ENCODE measurements at regions not wholly inside any gene's neighbourhood (a gene's known extent, or its start where the extent isn't known, plus 50 kb on each side); places are given as distances from the start of the nearest gene placed in this dataset.

DNA sequence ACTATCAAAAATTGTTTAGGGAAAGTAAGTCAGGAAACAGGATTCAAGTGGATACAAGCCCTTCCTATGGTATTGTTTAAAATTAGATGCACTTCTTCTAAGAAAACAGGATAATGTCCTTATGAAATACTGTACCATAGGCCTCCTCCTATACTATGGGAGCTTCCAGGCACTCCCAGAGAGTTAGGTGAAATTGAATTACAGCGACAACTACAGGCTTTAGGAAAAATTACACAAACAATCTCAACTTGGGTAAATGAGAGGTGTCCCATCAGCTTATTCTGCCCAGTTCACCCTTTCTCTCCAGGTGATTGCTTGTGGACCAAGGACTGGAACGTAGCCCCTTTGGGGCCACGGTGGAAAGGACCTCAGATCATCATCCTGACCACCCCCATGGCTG lies 528.7 kb upstream of the TSPY4 start:
- TF ChIP-seq CTCF (conservative IDR thresholded peaks at IDR 0.05; ENCODE audit: low read depth in 2 of 2) (no peak), POLR2AphosphoS5 (IDR thresholded peaks at IDR 0.05; ENCODE audit: low read depth) (no peak), EZH2 (IDR thresholded peaks at IDR 0.05; ENCODE audit: low read depth, unreplicated experiment) (no peak), ETS1 (IDR thresholded peaks at IDR 0.05) (no peak), EZH2phosphoT487 (IDR thresholded peaks at IDR 0.05; ENCODE audit: unreplicated experiment) (no peak), CREB1 (CRISPR knock-in tag; IDR thresholded peaks at IDR 0.05; ENCODE audit: low read depth) (no peak), STAT1 (IDR thresholded peaks at IDR 0.05; ENCODE audit: unreplicated experiment) (no peak), JUNB (IDR thresholded peaks at IDR 0.05; ENCODE audit: unreplicated experiment) (no peak), ZNF331 (CRISPR knock-in tag; IDR thresholded peaks at IDR 0.05; ENCODE audit: low read depth) (no peak)
- TF ChIP-seq, protein P1, sequence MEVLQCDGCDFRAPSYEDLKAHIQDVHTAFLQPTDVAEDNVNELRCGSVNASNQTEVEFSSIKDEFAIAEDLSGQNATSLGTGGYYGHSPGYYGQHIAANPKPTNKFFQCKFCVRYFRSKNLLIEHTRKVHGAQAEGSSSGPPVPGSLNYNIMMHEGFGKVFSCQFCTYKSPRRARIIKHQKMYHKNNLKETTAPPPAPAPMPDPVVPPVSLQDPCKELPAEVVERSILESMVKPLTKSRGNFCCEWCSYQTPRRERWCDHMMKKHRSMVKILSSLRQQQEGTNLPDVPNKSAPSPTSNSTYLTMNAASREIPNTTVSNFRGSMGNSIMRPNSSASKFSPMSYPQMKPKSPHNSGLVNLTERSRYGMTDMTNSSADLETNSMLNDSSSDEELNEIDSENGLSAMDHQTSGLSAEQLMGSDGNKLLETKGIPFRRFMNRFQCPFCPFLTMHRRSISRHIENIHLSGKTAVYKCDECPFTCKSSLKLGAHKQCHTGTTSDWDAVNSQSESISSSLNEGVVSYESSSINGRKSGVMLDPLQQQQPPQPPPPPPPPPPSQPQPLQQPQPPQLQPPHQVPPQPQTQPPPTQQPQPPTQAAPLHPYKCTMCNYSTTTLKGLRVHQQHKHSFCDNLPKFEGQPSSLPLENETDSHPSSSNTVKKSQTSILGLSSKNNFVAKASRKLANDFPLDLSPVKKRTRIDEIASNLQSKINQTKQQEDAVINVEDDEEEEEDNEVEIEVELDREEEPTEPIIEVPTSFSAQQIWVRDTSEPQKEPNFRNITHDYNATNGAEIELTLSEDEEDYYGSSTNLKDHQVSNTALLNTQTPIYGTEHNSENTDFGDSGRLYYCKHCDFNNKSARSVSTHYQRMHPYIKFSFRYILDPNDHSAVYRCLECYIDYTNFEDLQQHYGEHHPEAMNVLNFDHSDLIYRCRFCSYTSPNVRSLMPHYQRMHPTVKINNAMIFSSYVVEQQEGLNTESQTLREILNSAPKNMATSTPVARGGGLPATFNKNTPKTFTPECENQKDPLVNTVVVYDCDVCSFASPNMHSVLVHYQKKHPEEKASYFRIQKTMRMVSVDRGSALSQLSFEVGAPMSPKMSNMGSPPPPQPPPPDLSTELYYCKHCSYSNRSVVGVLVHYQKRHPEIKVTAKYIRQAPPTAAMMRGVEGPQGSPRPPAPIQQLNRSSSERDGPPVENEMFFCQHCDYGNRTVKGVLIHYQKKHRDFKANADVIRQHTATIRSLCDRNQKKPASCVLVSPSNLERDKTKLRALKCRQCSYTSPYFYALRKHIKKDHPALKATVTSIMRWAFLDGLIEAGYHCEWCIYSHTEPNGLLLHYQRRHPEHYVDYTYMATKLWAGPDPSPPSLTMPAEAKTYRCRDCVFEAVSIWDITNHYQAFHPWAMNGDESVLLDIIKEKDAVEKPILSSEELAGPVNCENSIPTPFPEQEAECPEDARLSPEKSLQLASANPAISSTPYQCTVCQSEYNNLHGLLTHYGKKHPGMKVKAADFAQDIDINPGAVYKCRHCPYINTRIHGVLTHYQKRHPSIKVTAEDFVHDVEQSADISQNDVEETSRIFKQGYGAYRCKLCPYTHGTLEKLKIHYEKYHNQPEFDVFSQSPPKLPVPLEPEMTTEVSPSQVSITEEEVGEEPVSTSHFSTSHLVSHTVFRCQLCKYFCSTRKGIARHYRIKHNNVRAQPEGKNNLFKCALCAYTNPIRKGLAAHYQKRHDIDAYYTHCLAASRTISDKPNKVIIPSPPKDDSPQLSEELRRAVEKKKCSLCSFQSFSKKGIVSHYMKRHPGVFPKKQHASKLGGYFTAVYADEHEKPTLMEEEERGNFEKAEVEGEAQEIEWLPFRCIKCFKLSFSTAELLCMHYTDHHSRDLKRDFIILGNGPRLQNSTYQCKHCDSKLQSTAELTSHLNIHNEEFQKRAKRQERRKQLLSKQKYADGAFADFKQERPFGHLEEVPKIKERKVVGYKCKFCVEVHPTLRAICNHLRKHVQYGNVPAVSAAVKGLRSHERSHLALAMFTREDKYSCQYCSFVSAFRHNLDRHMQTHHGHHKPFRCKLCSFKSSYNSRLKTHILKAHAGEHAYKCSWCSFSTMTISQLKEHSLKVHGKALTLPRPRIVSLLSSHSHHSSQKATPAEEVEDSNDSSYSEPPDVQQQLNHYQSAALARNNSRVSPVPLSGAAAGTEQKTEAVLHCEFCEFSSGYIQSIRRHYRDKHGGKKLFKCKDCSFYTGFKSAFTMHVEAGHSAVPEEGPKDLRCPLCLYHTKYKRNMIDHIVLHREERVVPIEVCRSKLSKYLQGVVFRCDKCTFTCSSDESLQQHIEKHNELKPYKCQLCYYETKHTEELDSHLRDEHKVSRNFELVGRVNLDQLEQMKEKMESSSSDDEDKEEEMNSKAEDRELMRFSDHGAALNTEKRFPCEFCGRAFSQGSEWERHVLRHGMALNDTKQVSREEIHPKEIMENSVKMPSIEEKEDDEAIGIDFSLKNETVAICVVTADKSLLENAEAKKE (CRISPR knock-in tag; IDR thresholded peaks at IDR 0.05): no peak
- TF ChIP-seq, protein P2, sequence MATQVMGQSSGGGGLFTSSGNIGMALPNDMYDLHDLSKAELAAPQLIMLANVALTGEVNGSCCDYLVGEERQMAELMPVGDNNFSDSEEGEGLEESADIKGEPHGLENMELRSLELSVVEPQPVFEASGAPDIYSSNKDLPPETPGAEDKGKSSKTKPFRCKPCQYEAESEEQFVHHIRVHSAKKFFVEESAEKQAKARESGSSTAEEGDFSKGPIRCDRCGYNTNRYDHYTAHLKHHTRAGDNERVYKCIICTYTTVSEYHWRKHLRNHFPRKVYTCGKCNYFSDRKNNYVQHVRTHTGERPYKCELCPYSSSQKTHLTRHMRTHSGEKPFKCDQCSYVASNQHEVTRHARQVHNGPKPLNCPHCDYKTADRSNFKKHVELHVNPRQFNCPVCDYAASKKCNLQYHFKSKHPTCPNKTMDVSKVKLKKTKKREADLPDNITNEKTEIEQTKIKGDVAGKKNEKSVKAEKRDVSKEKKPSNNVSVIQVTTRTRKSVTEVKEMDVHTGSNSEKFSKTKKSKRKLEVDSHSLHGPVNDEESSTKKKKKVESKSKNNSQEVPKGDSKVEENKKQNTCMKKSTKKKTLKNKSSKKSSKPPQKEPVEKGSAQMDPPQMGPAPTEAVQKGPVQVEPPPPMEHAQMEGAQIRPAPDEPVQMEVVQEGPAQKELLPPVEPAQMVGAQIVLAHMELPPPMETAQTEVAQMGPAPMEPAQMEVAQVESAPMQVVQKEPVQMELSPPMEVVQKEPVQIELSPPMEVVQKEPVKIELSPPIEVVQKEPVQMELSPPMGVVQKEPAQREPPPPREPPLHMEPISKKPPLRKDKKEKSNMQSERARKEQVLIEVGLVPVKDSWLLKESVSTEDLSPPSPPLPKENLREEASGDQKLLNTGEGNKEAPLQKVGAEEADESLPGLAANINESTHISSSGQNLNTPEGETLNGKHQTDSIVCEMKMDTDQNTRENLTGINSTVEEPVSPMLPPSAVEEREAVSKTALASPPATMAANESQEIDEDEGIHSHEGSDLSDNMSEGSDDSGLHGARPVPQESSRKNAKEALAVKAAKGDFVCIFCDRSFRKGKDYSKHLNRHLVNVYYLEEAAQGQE (IDR thresholded peaks at IDR 0.05; ENCODE audit: unreplicated experiment): no peak
